Parathyroid adenoma (tissue), 2 donors: ENCODE measurements at regions not wholly inside any gene's neighbourhood (a gene's known extent, or its start where the extent isn't known, plus 50 kb on each side); places are given as distances from the start of the nearest gene placed in this dataset.

Experiments used
- H2AFZ ChIP-seq: fragments of 300-600 bp; sonication (generic); one replicate; pipeline ENCODE4 v1.7.0; 2017; ENCODE audit warnings: antibody characterized with exemption, mild to moderate bottlenecking
- H3K27ac ChIP-seq: fragments of 300-600 bp; sonication (generic); one replicate; pipeline ENCODE4 v1.7.0; 2017
- H3K27me3 ChIP-seq: fragments of 300-600 bp; sonication (generic); one replicate; pipeline ENCODE4 v1.7.0; 2017; ENCODE audit warnings: low read length; ENCODE audit not compliant: control insufficient read depth, insufficient read depth
- H3K36me3 ChIP-seq: fragments of 300-600 bp; sonication (generic); one replicate; pipeline ENCODE4 v1.7.0; 2017; ENCODE audit warnings: low read length; ENCODE audit not compliant: control insufficient read depth, insufficient read depth
- H3K4me1 ChIP-seq: fragments of 300-600 bp; sonication (generic); one replicate; pipeline ENCODE4 v1.7.0; 2017; ENCODE audit warnings: control low read depth
- H3K4me2 ChIP-seq: fragments of 300-600 bp; sonication (generic); one replicate; pipeline ENCODE4 v1.7.0; 2017; ENCODE audit warnings: low read length
- H3K4me3 ChIP-seq: fragments of 300-600 bp; sonication (generic); one replicate; pipeline ENCODE4 v1.7.0; 2017; ENCODE audit warnings: low read depth, low read length
- H3K79me2 ChIP-seq: fragments of 300-600 bp; sonication (generic); one replicate; pipeline ENCODE4 v1.7.0; 2017; ENCODE audit warnings: control low read depth
- H3K9ac ChIP-seq: fragments of 300-600 bp; sonication (generic); one replicate; pipeline ENCODE4 v1.7.0; 2017; ENCODE audit warnings: mild to moderate bottlenecking
- H3K9me3 ChIP-seq: fragments of 300-600 bp; sonication (generic); one replicate; pipeline ENCODE4 v1.7.0; 2017; ENCODE audit warnings: low read length; ENCODE audit not compliant: control insufficient read depth
- CTCF ChIP-seq: fragments of 300-600 bp; sonication (generic); IDR thresholded peaks from one replicate; pipeline ENCODE4 v1.7.0; 2017; ENCODE audit warnings: antibody characterized with exemption, mild to moderate bottlenecking
- donor health status: primary hyperparathyroidism.

- no peak overlapping the region for H3K9ac ChIP-seq
- H2AFZ ChIP-seq: no peak overlapping the region
- no peaks in the 10 kb centered on the region for H3K27me3 ChIP-seq
- H3K4me2 ChIP-seq: no peak overlapping the region
- no peaks in the 10 kb centered on the region for H3K36me3 ChIP-seq
- no peak overlapping the region for H3K4me3 ChIP-seq
- H3K27ac ChIP-seq: no peak overlapping the region
- H3K9me3 ChIP-seq: no peaks in the 10 kb centered on the region
- no peaks in the 10 kb centered on the region for H3K79me2 ChIP-seq
- TF ChIP-seq CTCF: no peak
- no peaks in the 10 kb centered on the region for H3K4me1 ChIP-seq
These were observed 152.1 kb downstream of the KCTD15 start for GRCh38 chr19:33948651-33949335.

- no peaks in the 10 kb centered on the region for H3K27me3 ChIP-seq
- H3K27ac ChIP-seq: no peak overlapping the region
- no peak overlapping the region for H3K4me3 ChIP-seq
- no peaks in the 10 kb centered on the region for H3K4me1 ChIP-seq
- no peaks in the 10 kb centered on the region for H3K9me3 ChIP-seq
- no peaks in the 10 kb centered on the region for H3K36me3 ChIP-seq
- no peak overlapping the region for H3K9ac ChIP-seq
- no peaks in the 10 kb centered on the region for H3K79me2 ChIP-seq
- no peak for TF ChIP-seq CTCF
- H2AFZ ChIP-seq: no peak overlapping the region
- H3K4me2 ChIP-seq: no peak overlapping the region
These were observed 153.6 kb downstream of the KCTD15 start for GRCh38 chr19:33950091-33950750.

- no peak overlapping the region for H3K9ac ChIP-seq
- no peak overlapping the region for H3K4me2 ChIP-seq
- H3K79me2 ChIP-seq: no peaks in the 10 kb centered on the region
- H3K27ac ChIP-seq: no peak overlapping the region
- H3K27me3 ChIP-seq: no peaks in the 10 kb centered on the region
- H3K4me1 ChIP-seq: no peaks in the 10 kb centered on the region
- no peak overlapping the region for H3K4me3 ChIP-seq
- H2AFZ ChIP-seq: no peak overlapping the region
- no peaks in the 10 kb centered on the region for H3K36me3 ChIP-seq
- TF ChIP-seq CTCF: no peak
- H3K9me3 ChIP-seq: no peaks in the 10 kb centered on the region
These were observed 156.4 kb downstream of the KCTD15 start for GRCh38 chr19:33953023-33953422.

GRCh38 chr19:33953592-33953991 is 156.9 kb downstream of the KCTD15 start:
- Histone ChIP-seq H3K36me3 (no peaks in the 10 kb centered on the region), H3K27ac (no peak overlapping the region), H3K27me3 (no peaks in the 10 kb centered on the region), H3K9me3 (no peaks in the 10 kb centered on the region), H3K4me3 (no peak overlapping the region), H3K4me2 (no peak overlapping the region), H3K9ac (no peak overlapping the region), H3K79me2 (no peaks in the 10 kb centered on the region), H3K4me1 (no peaks in the 10 kb centered on the region), H2AFZ (no peak overlapping the region)
- TF ChIP-seq CTCF: no peak

- Histone ChIP-seq H3K79me2 (no peaks in the 10 kb centered on the region), H3K27me3 (no peaks in the 10 kb centered on the region), H3K36me3 (no peaks in the 10 kb centered on the region), H3K4me2 (no peak overlapping the region), H3K4me1 (no peaks in the 10 kb centered on the region), H3K4me3 (no peak overlapping the region), H3K9me3 (no peaks in the 10 kb centered on the region), H2AFZ (no peak overlapping the region), H3K27ac (no peak overlapping the region), H3K9ac (no peak overlapping the region)
- no peak for TF ChIP-seq CTCF
These were observed 158.0 kb downstream of the KCTD15 start for GRCh38 chr19:33954686-33955085.
